GM12878 (cell line): ENCODE measurements at regions not wholly inside any gene's neighbourhood (a gene's known extent, or its start where the extent isn't known, plus 50 kb on each side); places are given as distances from the start of the nearest gene placed in this dataset.

ENCODE experiments used
- CEBPB ChIP-seq, 2 experiments: fragments of 150-350 bp in 1 of 2; IDR thresholded peaks; 2 replicates each; pipeline ENCODE4 v1.6.1; 2012 to 2014; ENCODE audit warnings: low read depth in 2 of 2, low read length in 2 of 2, borderline replicate concordance in 1 of 2, inconsistent platforms in 1 of 2
- GABPA ChIP-seq: IDR thresholded peaks from 2 replicates; pipeline ENCODE4 v1.6.1; 2014; ENCODE audit warnings: antibody characterized with exemption, low read depth, mild to moderate bottlenecking, inconsistent platforms
- NFYB ChIP-seq: IDR thresholded peaks from 2 replicates; pipeline ENCODE4 v1.6.1; 2011; ENCODE audit warnings: low read depth, mild to moderate bottlenecking, low read length, improper control_type of control experiment, moderate library complexity; ENCODE audit not compliant: insufficient read depth
- NR2C2 ChIP-seq: IDR thresholded peaks from 2 replicates; pipeline ENCODE4 v1.6.1; 2011; ENCODE audit warnings: borderline replicate concordance, low read depth; ENCODE audit not compliant: control insufficient read depth, insufficient read length
- POLR2A ChIP-seq: IDR thresholded peaks from 2 replicates; pipeline ENCODE4 v1.6.1; 2011; ENCODE audit warnings: low read depth, mild to moderate bottlenecking, low read length
- SMAD1 ChIP-seq: fragments of 450-650 bp; IDR thresholded peaks from 2 replicates; pipeline ENCODE4 v1.6.1; 2018; ENCODE audit warnings: mild to moderate bottlenecking, low read depth; ENCODE audit not compliant: partially characterized antibody
- SREBF2 ChIP-seq: IDR thresholded peaks from 2 replicates; pipeline ENCODE4 v1.6.1; 2012; ENCODE audit warnings: mild to moderate bottlenecking, low read length
- SRF ChIP-seq, 2 experiments: IDR thresholded peaks; 2 replicates each; pipeline ENCODE4 v1.6.1; 2011; ENCODE audit warnings: low read depth in 2 of 2, low read length in 2 of 2, mild to moderate bottlenecking in 1 of 2, moderate library complexity in 1 of 2
- YY1 ChIP-seq: IDR thresholded peaks from 2 replicates; pipeline ENCODE4 v1.6.1; 2011; ENCODE audit warnings: low read depth, mild to moderate bottlenecking, low read length
- TF ChIP-seq, protein P1 (sequence below), 3 experiments: IDR thresholded peaks in 2 of 3; conservative IDR thresholded peaks in 1 of 3; 2 replicates each; pipeline ENCODE4 v1.5.1; 2011; ENCODE audit warnings: low read depth in 3 of 3, low read length in 3 of 3, mild to moderate bottlenecking in 3 of 3, control low read depth in 2 of 3, moderate library complexity in 2 of 3, inconsistent platforms in 1 of 3, mixed read lengths in 1 of 3; ENCODE audit not compliant: control insufficient read depth in 2 of 3, insufficient read depth in 1 of 3; ENCODE audit errors: extremely low read depth in 1 of 3
- TF ChIP-seq, protein P2 (sequence below): fragments of 450-650 bp; formaldehyde crosslinking; IDR thresholded peaks from 2 replicates; pipeline ENCODE4 v1.5.0; 2022; ENCODE audit warnings: mild to moderate bottlenecking, missing genetic modification characterization

DNA sequence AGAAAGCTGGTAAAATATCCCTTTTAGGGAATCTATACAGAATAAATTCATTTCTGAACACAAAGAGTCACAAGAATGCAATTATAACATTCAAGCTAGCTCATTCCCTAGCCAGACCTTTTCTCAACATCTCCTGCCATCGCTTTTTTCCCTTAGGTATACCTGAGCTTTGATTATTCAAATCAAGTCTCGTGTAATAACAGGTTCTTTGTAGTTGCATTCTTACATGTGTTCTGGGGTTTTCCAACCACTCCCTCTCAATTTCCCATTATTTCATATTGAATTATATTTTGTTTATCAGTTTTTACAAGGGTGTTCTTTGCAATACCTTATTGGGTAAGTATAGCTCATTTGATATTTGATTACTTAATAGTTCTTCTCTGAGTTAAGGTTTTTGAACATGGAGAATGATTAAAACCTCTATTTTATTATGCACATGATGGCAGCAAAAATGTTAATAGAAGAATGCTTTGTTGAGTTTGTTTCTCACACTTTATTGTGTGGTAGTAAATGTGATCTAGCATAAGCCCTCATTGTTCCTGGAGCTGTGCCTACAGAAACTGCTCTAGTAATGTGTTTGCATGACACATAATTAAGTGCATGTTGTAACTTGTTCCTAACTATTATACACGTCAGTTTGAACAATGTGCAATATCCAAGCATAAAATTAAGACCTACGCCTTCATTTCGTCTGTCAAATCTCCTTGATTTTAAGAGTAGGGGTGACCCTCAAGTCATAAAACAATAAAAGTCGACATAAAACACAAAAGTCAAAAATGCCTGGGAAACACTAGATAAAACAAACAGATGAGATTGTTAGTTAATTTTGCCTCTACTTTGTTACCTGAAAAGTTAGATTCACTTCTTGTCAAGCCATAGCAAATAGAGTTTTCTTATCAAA lies 124.0 kb upstream of the POF1B start:
- TF ChIP-seq, protein P1, sequence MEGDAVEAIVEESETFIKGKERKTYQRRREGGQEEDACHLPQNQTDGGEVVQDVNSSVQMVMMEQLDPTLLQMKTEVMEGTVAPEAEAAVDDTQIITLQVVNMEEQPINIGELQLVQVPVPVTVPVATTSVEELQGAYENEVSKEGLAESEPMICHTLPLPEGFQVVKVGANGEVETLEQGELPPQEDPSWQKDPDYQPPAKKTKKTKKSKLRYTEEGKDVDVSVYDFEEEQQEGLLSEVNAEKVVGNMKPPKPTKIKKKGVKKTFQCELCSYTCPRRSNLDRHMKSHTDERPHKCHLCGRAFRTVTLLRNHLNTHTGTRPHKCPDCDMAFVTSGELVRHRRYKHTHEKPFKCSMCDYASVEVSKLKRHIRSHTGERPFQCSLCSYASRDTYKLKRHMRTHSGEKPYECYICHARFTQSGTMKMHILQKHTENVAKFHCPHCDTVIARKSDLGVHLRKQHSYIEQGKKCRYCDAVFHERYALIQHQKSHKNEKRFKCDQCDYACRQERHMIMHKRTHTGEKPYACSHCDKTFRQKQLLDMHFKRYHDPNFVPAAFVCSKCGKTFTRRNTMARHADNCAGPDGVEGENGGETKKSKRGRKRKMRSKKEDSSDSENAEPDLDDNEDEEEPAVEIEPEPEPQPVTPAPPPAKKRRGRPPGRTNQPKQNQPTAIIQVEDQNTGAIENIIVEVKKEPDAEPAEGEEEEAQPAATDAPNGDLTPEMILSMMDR (IDR thresholded peaks at IDR 0.05 in 2 of 3, conservative IDR thresholded peaks at IDR 0.05 in 1 of 3; ENCODE audit: control insufficient read depth in 2 of 3, extremely low read depth in 1 of 3, insufficient read depth in 1 of 3, low read depth in 3 of 3, low read length in 3 of 3), result no peak
- TF ChIP-seq SREBF2, result no peak
- TF ChIP-seq POLR2A, result no peak
- TF ChIP-seq, protein P2, sequence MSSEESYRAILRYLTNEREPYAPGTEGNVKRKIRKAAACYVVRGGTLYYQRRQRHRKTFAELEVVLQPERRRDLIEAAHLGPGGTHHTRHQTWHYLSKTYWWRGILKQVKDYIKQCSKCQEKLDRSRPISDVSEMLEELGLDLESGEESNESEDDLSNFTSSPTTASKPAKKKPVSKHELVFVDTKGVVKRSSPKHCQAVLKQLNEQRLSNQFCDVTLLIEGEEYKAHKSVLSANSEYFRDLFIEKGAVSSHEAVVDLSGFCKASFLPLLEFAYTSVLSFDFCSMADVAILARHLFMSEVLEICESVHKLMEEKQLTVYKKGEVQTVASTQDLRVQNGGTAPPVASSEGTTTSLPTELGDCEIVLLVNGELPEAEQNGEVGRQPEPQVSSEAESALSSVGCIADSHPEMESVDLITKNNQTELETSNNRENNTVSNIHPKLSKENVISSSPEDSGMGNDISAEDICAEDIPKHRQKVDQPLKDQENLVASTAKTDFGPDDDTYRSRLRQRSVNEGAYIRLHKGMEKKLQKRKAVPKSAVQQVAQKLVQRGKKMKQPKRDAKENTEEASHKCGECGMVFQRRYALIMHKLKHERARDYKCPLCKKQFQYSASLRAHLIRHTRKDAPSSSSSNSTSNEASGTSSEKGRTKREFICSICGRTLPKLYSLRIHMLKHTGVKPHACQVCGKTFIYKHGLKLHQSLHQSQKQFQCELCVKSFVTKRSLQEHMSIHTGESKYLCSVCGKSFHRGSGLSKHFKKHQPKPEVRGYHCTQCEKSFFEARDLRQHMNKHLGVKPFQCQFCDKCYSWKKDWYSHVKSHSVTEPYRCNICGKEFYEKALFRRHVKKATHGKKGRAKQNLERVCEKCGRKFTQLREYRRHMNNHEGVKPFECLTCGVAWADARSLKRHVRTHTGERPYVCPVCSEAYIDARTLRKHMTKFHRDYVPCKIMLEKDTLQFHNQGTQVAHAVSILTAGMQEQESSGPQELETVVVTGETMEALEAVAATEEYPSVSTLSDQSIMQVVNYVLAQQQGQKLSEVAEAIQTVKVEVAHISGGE (CRISPR knock-in tag), result no peak
- TF ChIP-seq GABPA, result no peak
- TF ChIP-seq SMAD1, result no peak
- TF ChIP-seq NFYB, result no peak
- no peak for TF ChIP-seq SRF (IDR thresholded peaks at IDR 0.05; ENCODE audit: low read depth in 2 of 2, low read length in 2 of 2)
- no peak for TF ChIP-seq YY1
- no peak for TF ChIP-seq NR2C2
- TF ChIP-seq CEBPB (IDR thresholded peaks at IDR 0.05; ENCODE audit: borderline replicate concordance in 1 of 2, low read depth in 2 of 2, low read length in 2 of 2), result no peak
